HG03354 (cell line): ENCODE measurements at regions not wholly inside any gene's neighbourhood (a gene's known extent, or its start where the extent isn't known, plus 50 kb on each side); places are given as distances from the start of the nearest gene placed in this dataset.
"Not testable (repeated sequence)": the region's sequence is repeated elsewhere in the genome, so short reads cannot be mapped to it uniquely, and the experiment has no call there.

ENCODE experiments used
- ATAC-seq: cut with Tn5 transposase; IDR thresholded peaks from one replicate; pipeline ENCODE4 v1.9.1; 2021; ENCODE audit warnings: mild to moderate bottlenecking; ENCODE audit not compliant: unreplicated experiment, poor library complexity, severe bottlenecking

DNA sequence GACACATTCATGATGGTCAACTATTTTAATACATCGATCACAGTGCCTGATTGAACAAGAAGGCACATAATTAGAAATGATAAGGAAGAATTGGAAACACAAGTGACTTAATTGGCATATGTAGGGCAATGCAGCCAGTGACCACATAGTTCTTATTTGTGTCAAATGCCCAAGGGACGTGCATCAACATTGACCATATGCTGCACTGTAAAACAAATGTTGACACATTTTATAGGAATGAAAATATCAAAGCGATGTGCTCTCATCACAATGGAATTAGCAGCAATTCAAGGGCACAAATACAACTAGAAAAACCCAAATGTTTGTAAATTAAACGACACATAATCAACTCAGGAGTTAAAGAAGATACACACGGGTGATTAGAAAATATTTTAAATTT is 948.3 kb upstream of the PRKX start:
- no peak for ATAC-seq

DNA sequence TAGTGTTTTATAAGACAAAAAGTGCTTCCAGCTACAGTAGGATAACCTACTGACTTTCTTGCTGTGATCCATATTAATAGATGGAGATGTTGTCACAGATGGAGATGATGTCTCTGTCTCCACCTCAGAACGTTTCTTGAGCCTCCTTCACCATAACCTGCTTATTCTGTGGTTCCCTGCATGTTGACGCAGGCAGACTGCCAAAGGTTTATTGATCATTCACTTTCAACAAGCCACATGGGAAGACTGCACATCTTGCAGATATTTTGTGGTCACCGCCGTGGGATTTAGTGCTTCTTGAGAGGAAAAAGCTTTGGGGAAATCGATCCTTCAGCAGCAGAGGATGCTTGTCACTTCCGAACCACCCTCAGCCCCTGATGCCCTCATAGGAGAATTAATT is 943.0 kb upstream of the PRKX start:
- ATAC-seq: no peak

DNA sequence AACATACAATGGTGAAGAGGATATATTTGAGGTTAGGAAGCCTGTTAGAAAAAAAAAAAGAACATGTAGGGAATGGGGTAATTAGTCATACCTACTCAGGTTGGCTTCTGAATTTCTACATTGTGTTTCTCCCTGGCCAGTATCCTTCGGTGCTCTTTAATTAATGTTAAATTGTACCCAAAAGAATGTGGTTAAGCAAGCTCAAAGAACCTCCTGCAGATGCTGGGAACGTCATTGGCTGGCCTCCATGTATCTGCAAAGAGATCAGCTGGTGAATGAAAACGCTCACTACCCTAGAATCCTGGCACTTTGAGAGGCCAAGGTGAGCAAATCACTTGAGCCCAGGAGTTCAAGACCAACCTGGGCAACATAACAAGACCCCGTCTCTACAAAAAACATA is 942.3 kb upstream of the PRKX start:
- no peak for ATAC-seq

GRCh38 chrX:4642114-4642513 is 928.7 kb upstream of the PRKX start:
- ATAC-seq: no peak

- ATAC-seq: no peak
Observed at GRCh38 chrX:4638036-4638435, 924.6 kb upstream of the PRKX start.

GRCh38 chrX:4627414-4627813 is 914.0 kb upstream of the PRKX start:
- no peak for ATAC-seq

DNA sequence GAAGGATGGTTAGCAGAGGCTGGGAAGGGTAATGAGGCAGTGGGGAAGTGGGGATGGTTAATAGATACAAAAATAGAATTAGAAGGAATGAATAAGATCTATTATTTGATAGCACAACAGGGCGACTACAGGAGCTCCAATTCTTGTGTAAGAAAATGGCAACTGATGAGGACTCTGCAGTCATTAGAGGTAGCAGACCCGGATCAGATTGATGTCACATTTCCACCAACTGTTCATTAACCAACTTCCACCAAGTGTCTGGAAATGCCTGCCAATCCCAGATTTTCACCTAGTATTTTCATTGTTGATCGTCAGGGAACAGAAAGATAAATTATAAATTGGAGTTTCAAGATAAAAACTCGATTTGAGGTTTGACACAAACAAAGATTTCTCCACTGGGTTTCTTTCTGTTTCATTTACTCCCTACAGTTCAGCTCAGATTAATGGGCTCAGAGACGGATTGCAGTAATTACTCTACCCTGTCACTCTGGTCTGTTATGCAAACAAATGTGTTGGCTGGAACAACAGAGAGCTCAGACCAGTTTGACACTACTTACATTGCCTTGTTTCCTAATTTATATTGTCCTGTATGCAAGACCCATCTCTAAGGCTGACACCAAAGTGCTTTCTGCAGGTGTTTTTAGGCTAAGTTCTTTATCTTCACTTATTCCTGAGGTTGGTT is 909.2 kb upstream of the PRKX start:
- ATAC-seq: no peak

- not testable (repeated sequence) for ATAC-seq
Observed at GRCh38 chrX:4613651-4614050, 900.2 kb upstream of the PRKX start.

DNA sequence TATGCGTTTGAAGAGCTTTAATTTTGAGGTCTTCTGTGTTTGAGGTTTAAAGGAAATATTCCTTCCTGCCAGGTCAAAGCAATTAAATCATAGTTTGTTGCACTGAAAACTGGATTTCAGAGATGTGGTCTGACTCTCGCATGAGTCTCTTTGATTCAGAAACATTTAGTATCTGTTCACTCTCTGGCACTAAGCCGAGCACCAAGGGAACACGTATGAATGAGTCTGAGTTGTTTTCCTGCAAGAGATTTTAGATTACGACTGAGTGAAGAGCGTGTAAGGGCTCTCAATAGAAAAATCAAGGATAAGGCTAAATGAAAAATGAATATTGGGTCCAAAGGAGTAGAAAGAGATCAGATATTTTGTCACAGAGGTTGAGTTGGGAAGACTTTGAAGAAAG is 875.4 kb upstream of the PRKX start:
- ATAC-seq: no peak

- ATAC-seq: no peak
Observed at GRCh38 chrX:4588466-4588865, 875.0 kb upstream of the PRKX start.

DNA sequence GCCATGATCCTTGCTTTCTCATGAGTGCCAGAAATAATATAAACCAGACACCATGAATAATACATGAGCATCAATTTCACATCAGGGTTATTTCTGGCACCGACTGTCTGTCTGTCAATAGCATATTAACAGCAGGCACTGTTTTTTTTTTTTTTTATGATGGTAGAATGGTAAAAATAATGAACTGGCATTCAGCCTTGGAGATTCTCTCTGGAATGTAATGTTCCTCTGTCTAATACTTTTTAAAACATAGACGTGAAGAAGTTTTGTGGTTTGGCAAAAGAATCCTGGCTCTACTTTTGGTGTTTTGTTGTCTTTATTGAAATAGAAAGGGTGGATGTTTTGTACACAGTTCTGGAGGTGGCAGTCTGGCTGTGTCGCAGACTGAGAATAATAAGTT is 874.6 kb upstream of the PRKX start:
- no peak for ATAC-seq

DNA sequence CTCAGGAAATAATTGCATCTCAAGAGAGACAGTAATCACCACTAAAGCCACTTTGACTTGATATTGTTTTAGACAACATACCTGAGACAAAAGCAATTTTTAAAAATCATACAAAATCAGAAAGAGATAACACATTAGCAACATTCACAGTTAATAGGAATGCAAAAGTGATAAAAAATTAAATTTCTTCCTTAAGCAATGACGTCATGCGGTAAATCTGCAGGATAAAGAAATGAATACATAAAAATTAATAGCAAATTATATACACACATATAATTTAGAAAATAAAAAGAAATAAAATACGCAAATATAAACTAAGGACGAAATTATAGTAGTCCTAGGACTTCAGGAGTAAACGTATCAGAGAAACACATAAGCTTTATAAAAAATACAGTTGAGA is 866.5 kb upstream of the PRKX start:
- no peak for ATAC-seq

DNA sequence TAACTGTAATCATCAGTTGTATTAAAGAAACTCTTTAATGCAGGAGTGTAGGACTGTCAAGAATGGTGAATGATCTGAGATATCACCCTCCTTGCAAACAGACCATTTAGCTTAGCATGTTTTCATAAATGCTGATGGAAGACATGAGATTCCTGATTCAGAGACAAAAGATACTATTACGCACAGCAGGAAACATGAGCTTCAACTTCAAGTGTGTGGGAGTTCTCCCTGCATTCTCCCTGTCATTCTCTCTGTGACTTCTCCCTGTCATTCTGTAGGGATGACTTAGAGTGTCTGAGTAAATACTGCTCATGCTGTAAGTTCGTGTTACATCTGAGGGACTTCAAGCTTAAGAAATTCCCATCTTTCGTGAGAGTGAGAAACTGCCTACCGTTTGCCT is 866.0 kb upstream of the PRKX start:
- ATAC-seq: no peak

DNA sequence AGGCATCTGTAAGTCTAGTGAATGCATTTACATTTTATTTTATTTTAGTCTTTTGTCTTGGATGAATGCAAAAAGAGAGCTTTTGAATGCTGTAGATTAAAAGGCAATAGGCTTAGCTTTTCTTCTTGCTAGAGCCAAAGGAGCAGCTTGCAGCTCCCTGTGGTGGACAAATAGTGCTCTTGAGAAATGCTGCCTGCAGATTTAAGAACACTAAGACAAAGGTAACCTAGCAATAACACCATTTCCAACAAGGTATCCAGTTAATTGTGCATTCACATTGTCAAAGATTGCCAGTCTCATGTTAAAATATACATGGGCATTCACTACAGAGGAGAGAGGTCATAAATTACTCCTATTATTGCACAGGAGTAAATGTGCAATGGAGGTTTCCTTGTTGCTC is 859.2 kb upstream of the PRKX start:
- no peak for ATAC-seq

DNA sequence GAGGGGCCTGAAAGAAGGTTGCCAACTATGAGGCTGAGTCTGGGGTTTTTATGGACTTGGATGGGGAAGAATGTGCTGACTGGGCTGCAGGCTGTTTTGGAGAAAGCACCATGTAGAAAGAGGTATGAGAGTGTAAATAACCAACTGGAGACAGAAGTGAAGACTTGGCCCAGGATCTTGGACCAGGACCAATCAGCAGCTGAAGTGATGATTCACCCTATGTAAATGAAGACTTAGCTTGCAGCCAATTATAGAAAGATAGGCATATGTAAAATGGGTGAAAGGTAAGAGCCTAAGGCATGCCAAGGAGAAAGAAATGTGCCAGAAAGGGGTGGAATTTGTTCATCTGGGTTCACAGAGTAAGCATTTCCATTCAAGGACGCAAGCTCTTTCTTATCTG is 856.7 kb upstream of the PRKX start:
- ATAC-seq: no peak

GRCh38 chrX:4560192-4560591 is 846.7 kb upstream of the PRKX start:
- ATAC-seq: no peak

DNA sequence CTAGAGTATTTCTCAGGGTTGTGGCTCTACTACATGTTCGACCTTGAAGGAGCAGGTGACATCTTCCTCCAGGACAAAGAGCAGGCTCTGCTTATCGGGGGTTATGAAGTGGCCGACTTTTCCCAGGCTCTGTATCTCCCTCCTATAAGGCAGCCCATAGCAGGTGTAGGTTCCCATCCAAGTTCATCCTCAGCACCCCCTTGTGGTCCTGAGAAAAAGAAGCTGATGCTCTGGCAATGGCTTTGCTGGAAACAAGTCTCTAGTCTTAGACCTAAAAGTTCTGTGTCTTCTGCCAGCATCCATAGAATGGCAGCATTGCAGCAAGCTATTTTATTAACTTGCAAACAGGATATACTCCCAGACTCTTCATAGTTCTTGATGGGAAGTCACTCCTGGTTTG is 836.6 kb upstream of the PRKX start:
- ATAC-seq: no peak

- ATAC-seq: peak; percentile 90
Observed at GRCh38 chrX:4547213-4547836, 833.9 kb upstream of the PRKX start.

- ATAC-seq: not testable (repeated sequence)
Observed at GRCh38 chrX:4546178-4546577, 832.7 kb upstream of the PRKX start.

DNA sequence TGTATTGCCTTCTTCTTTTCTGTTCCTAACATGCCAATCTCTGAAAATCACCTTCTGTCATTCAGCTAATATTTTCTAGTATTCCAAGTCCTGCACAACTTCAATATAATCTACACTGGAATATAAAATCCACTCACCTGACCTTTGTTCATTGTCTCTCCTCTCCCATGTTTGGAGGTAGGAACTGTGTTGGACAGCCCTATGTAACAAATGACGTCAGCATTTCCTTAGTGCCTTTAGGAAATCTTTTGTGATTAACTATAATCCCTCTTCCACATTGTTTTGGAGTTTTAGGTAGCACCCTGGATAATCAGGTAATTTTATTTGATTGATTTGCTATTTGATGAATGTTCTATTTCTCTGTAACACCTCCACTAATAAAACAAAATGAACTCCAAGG is 814.8 kb upstream of the PRKX start:
- ATAC-seq: no peak

GRCh38 chrX:4485912-4486311 is 772.5 kb upstream of the PRKX start:
- ATAC-seq: no peak

DNA sequence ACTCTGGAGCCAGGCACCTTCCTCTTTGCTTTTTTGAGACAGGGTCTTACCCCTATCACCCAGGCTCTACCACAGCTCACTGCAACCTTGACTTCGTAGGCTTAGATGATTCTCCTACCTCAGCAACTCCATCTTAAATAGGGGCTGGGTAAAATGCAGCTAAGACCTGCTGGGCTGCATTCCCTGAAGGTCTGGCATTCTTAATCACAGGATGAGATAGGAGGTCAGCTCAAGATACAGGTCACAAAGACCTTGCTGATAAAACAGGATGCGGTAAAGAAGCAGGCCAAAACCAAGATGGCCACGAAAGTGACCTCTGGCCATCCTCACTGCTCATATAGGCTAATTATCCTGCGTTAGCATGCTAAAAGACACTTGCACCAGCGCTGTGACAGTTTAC is 770.8 kb upstream of the PRKX start:
- no peak for ATAC-seq
